ENCODE measurements at regions not wholly inside any gene's neighbourhood (a gene's known extent, or its start where the extent isn't known, plus 50 kb on each side); places are given as distances from the start of the nearest gene placed in this dataset.
A peak's percentile ranks its signal among the peaks of the same experiment; 100 is the strongest.

- no peak overlapping the region for H3K27ac ChIP-seq
- H3K4me3 ChIP-seq = no peak overlapping the region
These were observed 284.8 kb downstream of the OTOL1 start for GRCh38 chr3:161781381-161781780.

GRCh38 chr3:161793194-161793930, 296.8 kb downstream of the OTOL1 start:
- no peak overlapping the region for H3K27ac ChIP-seq
- no peak overlapping the region for H3K4me3 ChIP-seq

- no peak overlapping the region for H3K4me3 ChIP-seq
- no peak overlapping the region for H3K27ac ChIP-seq
These were observed 297.9 kb downstream of the OTOL1 start for GRCh38 chr3:161794551-161794950.

GRCh38 chr3:161796312-161796711, 299.7 kb downstream of the OTOL1 start:
- no peak overlapping the region for H3K4me3 ChIP-seq

GRCh38 chr3:161796780-161797179, 300.2 kb downstream of the OTOL1 start:
- H3K27ac ChIP-seq = no peak overlapping the region
- no peak overlapping the region for H3K4me3 ChIP-seq

More at GRCh38 chr3:161796312-161796711, 299.7 kb downstream of the OTOL1 start:
- no peak overlapping the region for H3K27ac ChIP-seq

- no peak overlapping the region for H3K27ac ChIP-seq
- no peak overlapping the region for H3K4me3 ChIP-seq
These were observed 301.4 kb downstream of the OTOL1 start for GRCh38 chr3:161798016-161798415.

- Histone ChIP-seq H3K4me3 (no peak overlapping the region), H3K27ac (no peak overlapping the region)
These were observed 304.5 kb downstream of the OTOL1 start for GRCh38 chr3:161800985-161801559.

- Histone ChIP-seq H3K27ac (no peak overlapping the region), H3K4me3 (no peak overlapping the region)
These were observed 321.5 kb downstream of the OTOL1 start for GRCh38 chr3:161818106-161818505.

GRCh38 chr3:161821591-161821990, 325.0 kb downstream of the OTOL1 start:
- no peak overlapping the region for H3K4me3 ChIP-seq
- no peak overlapping the region for H3K27ac ChIP-seq

GRCh38 chr3:161822291-161822690, 325.7 kb downstream of the OTOL1 start:
- no peak overlapping the region for H3K4me3 ChIP-seq
- H3K27ac ChIP-seq = no peak overlapping the region

- Histone ChIP-seq H3K27ac (no peak overlapping the region), H3K4me3 (no peak overlapping the region)
These were observed 327.3 kb downstream of the OTOL1 start for GRCh38 chr3:161823910-161824309.

GRCh38 chr3:161838021-161838420, 341.4 kb downstream of the OTOL1 start:
- Histone ChIP-seq H3K4me3 (no peak overlapping the region), H3K27ac (no peak overlapping the region)

- no peak overlapping the region for H3K4me3 ChIP-seq
- H3K27ac ChIP-seq = no peak overlapping the region
These were observed 351.8 kb downstream of the OTOL1 start for GRCh38 chr3:161848376-161848775.

GRCh38 chr3:161851941-161852566, 355.4 kb downstream of the OTOL1 start:
- no peak overlapping the region for H3K27ac ChIP-seq

GRCh38 chr3:161852744-161853143, 356.1 kb downstream of the OTOL1 start:
- H3K4me3 ChIP-seq = no peak overlapping the region
- H3K27ac ChIP-seq = no peak overlapping the region

More at GRCh38 chr3:161851941-161852566, 355.4 kb downstream of the OTOL1 start:
- no peak overlapping the region for H3K4me3 ChIP-seq

- peak overlapping the region in 5 of 21 experiments; percentile 9 to 68 (median 31) for H3K27ac ChIP-seq
- H3K4me3 ChIP-seq = no peak overlapping the region
These were observed 357.7 kb downstream of the OTOL1 start for GRCh38 chr3:161854232-161854771.

- no peak overlapping the region for H3K27ac ChIP-seq
- no peak overlapping the region for H3K4me3 ChIP-seq
These were observed 362.4 kb downstream of the OTOL1 start for GRCh38 chr3:161859057-161859456.

- Histone ChIP-seq H3K27ac (no peak overlapping the region), H3K4me3 (no peak overlapping the region)
These were observed 363.4 kb downstream of the OTOL1 start for GRCh38 chr3:161859865-161860450.

- no peak overlapping the region for H3K27ac ChIP-seq
These were observed 367.2 kb downstream of the OTOL1 start for GRCh38 chr3:161863775-161864174.

GRCh38 chr3:161866176-161866575, 369.6 kb downstream of the OTOL1 start:
- Histone ChIP-seq H3K27ac (no peak overlapping the region), H3K4me3 (no peak overlapping the region)

More at GRCh38 chr3:161863775-161864174, 367.2 kb downstream of the OTOL1 start:
- no peak overlapping the region for H3K4me3 ChIP-seq

Data from skin epidermis (tissue), 12 donors.